ENCODE measurements at regions not wholly inside any gene's neighbourhood (a gene's known extent, or its start where the extent isn't known, plus 50 kb on each side); places are given as distances from the start of the nearest gene placed in this dataset.

DNA sequence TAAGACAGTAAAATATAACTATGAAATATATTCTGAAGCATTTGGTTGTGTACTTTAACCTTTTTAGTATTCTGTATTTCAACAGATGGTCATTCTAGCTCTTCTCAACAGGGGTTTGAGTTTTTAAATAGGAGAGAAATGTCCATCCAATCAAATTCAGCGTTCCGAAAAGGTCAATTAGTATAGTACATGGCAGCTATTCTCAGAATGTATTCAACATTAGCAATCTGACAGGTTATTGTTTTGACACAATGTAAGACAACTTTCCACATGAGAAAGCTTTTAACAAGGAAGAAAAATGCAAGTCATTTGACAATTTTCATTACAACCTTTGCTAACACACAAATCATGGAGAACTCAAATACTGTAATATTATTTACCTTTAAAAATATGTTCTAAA lies 996.3 kb upstream of the CDH10 start:
- intact Hi-C loops (cut with micrococcal nuclease): no loop called here
- no peak for DNase-seq
- Histone ChIP-seq H3K4me1 (no peaks in the 10 kb centered on the region), H3K27me3 (ENCODE audit: low read depth) (no peaks in the 10 kb centered on the region), H3K4me3 (no peak overlapping the region), H3K36me3 (no peaks in the 10 kb centered on the region), H3K9me3 (replicated peaks) (no peaks in the 10 kb centered on the region), H3K27ac (replicated peaks) (no peak overlapping the region)
- TF ChIP-seq, protein P1, sequence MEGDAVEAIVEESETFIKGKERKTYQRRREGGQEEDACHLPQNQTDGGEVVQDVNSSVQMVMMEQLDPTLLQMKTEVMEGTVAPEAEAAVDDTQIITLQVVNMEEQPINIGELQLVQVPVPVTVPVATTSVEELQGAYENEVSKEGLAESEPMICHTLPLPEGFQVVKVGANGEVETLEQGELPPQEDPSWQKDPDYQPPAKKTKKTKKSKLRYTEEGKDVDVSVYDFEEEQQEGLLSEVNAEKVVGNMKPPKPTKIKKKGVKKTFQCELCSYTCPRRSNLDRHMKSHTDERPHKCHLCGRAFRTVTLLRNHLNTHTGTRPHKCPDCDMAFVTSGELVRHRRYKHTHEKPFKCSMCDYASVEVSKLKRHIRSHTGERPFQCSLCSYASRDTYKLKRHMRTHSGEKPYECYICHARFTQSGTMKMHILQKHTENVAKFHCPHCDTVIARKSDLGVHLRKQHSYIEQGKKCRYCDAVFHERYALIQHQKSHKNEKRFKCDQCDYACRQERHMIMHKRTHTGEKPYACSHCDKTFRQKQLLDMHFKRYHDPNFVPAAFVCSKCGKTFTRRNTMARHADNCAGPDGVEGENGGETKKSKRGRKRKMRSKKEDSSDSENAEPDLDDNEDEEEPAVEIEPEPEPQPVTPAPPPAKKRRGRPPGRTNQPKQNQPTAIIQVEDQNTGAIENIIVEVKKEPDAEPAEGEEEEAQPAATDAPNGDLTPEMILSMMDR (IDR thresholded peaks at IDR 0.05; ENCODE audit: borderline replicate concordance): no peak

DNA sequence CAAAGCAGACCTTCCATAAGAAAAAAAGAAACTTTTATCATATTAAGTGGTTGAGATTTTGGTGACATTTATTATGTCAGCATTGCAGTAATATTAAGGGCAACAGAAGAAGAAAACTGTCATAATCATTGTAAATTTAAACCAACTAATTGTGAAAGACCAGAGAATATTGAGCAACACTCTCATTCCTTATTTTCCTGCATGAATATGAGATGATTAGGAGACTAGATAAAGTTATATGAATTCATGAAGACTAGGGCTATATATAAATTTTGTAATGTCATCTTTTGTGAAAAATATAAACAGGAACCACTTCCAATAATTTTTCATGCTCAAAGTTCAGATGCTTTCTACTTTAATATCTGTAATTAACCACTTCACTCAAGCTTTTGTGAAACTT lies 974.5 kb upstream of the CDH10 start:
- intact Hi-C loops (cut with micrococcal nuclease): no loop called here
- H3K4me1 ChIP-seq: no peaks in the 10 kb centered on the region
- peaks cover 14% of the 10 kb centered on the region for H3K9me3 ChIP-seq (replicated peaks)
- TF ChIP-seq, protein P1 (IDR thresholded peaks at IDR 0.05; ENCODE audit: borderline replicate concordance): no peak
- no peaks in the 10 kb centered on the region for H3K27me3 ChIP-seq (ENCODE audit: low read depth)
- H3K36me3 ChIP-seq: no peaks in the 10 kb centered on the region
- no peak for DNase-seq
- no peak overlapping the region for H3K4me3 ChIP-seq
- no peak overlapping the region for H3K27ac ChIP-seq (replicated peaks)

DNA sequence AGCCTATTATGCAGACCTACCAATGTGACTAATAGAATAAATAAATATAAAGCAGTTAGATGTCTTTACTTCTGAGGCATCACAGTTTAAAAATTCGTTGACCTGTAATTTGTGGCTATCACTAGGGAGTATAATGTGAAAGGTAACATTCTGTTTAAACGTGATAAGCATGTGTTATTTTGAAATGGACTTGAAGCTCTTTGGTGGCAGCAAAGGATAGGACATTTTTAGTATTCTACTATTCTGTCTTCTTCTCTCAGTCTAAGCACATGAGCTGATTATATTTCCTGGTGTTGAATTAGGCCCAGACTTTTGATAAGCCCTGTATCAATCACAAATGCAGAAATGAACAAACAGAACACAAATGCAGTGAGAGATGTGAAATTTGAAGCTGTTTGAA lies 974.0 kb upstream of the CDH10 start:
- Histone ChIP-seq H3K4me1 (no peaks in the 10 kb centered on the region), H3K9me3 (replicated peaks) (peaks cover 19% of the 10 kb centered on the region), H3K27me3 (ENCODE audit: low read depth) (no peaks in the 10 kb centered on the region), H3K27ac (replicated peaks) (no peak overlapping the region), H3K36me3 (no peaks in the 10 kb centered on the region), H3K4me3 (no peak overlapping the region)
- DNase-seq: no peak
- intact Hi-C loops (cut with micrococcal nuclease): no loop called here
- TF ChIP-seq, protein P1 (IDR thresholded peaks at IDR 0.05; ENCODE audit: borderline replicate concordance): no peak

DNA sequence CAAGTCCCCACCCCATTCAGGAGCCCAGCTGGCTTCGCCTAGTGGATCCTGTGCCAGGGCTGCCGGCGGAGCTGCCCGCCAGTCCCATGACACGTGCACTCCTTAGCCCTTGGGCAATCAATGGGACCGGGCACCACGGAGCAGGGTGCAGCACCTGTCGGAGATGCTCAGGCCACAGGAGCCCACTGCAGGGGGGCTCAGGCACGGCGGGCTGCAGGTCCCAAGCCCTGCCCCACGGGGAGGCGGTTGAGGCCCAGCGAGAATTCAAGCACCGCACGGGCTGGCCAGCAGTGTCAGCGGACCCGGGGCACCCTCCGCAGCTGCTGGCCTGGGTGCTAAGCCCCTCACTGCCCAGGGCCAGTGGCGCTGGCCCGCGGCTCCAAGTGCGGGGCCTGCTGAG lies 969.7 kb upstream of the CDH10 start:
- intact Hi-C loops (cut with micrococcal nuclease): no loop called here
- TF ChIP-seq, protein P1 (IDR thresholded peaks at IDR 0.05; ENCODE audit: borderline replicate concordance): no peak
- Histone ChIP-seq H3K27me3 (ENCODE audit: low read depth) (no peaks in the 10 kb centered on the region), H3K4me3 (no peak overlapping the region), H3K27ac (replicated peaks) (no peak overlapping the region), H3K36me3 (no peaks in the 10 kb centered on the region), H3K9me3 (replicated peaks) (peaks cover 54% of the 10 kb centered on the region), H3K4me1 (no peaks in the 10 kb centered on the region)
- no peak for DNase-seq

DNA sequence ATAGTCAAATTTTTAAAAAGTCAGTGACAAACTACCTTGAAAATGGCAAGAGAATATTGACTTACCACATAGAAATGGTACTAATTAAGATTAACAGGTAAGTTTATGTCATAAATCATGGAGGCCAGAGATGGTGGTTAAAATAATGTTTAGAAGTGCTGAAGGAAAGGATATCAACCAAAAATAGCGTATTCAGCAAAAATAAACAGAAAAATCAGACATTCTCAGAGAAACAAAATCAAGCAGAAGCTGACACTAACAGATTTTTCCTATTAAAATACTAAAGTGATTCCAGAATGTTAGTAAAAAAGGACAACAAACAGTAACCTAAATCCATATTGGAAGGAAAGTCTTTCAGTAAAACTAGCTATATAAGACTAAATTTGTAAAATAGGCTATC lies 959.9 kb upstream of the CDH10 start:
- no peak for DNase-seq
- Histone ChIP-seq H3K4me1 (no peaks in the 10 kb centered on the region), H3K36me3 (no peaks in the 10 kb centered on the region), H3K4me3 (no peak overlapping the region), H3K9me3 (replicated peaks) (peaks cover 44% of the 10 kb centered on the region), H3K27me3 (ENCODE audit: low read depth) (no peaks in the 10 kb centered on the region), H3K27ac (replicated peaks) (no peak overlapping the region)
- intact Hi-C loops (cut with micrococcal nuclease): no loop called here
- TF ChIP-seq, protein P1 (IDR thresholded peaks at IDR 0.05; ENCODE audit: borderline replicate concordance): no peak

DNA sequence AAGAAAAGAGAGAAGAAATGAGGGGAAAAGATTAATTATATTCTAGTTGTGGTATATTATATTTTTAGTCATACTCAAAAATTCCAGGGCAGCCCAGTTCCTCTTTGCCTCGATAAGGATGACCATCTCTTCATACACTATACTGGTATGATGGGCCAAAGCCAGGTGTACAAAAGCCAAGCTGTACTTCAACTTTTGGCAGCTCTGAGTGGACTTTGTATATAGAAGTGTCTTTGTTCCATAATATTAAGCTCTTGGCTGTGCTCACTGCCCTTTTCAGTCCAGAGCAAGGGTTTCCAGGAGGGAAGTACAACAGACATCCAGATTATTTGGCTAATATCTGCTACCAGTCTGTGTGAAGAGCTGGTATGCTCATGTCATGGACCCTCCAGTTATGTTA lies 934.3 kb upstream of the CDH10 start:
- Histone ChIP-seq H3K4me3 (no peak overlapping the region), H3K4me1 (no peaks in the 10 kb centered on the region), H3K27ac (replicated peaks) (no peak overlapping the region), H3K36me3 (no peaks in the 10 kb centered on the region), H3K27me3 (ENCODE audit: low read depth) (no peaks in the 10 kb centered on the region), H3K9me3 (replicated peaks) (peaks cover 27% of the 10 kb centered on the region)
- DNase-seq: no peak
- intact Hi-C loops (cut with micrococcal nuclease): no loop called here
- TF ChIP-seq, protein P1 (IDR thresholded peaks at IDR 0.05; ENCODE audit: borderline replicate concordance): no peak

All from left ventricle myocardium inferior (tissue), 1 donor.